ENCODE measurements at regions not wholly inside any gene's neighbourhood (a gene's known extent, or its start where the extent isn't known, plus 50 kb on each side); places are given as distances from the start of the nearest gene placed in this dataset.

- TF ChIP-seq CTCF (IDR thresholded peaks at IDR 0.05) (no peak), POLR2A (IDR thresholded peaks at IDR 0.05) (no peak)
Measured at GRCh38 chr17:36829676-36830075, 107.6 kb upstream of the LHX1 start.

Data from right lobe of liver (tissue), 4 donors.